OCI-LY3 (cell line): ENCODE measurements at regions not wholly inside any gene's neighbourhood (a gene's known extent, or its start where the extent isn't known, plus 50 kb on each side); places are given as distances from the start of the nearest gene placed in this dataset.

Experiments used
- H2AFZ ChIP-seq: fragments of 200-600, 300-600 bp; shearing (Covaris generic); 2 replicates; pipeline ENCODE4 v1.6.0; 2014; ENCODE audit warnings: antibody characterized with exemption, low read depth, low read length
- H3K27ac ChIP-seq: fragments of 200-600, 300-600 bp; sonication (generic); 2 replicates; pipeline ENCODE4 v1.5.1; 2014; ENCODE audit warnings: mild to moderate bottlenecking, low read length, moderate library complexity, mixed read lengths
- H3K27me3 ChIP-seq: fragments of 200-600, 300-600 bp; sonication (generic); 2 replicates; pipeline ENCODE4 v1.6.1; 2014; ENCODE audit warnings: low read depth, low read length, mixed read lengths
- H3K36me3 ChIP-seq: fragments of 200-600, 300-600 bp; sonication (generic); replicated peaks from 2 replicates; pipeline ENCODE3; 2014; ENCODE audit warnings: low read depth, low read length, mixed read lengths
- H3K4me1 ChIP-seq: fragments of 300-600, 200-600 bp; sonication (generic); 2 replicates; pipeline ENCODE4 v1.6.1; 2014; ENCODE audit warnings: low read length, mixed read lengths
- H3K4me2 ChIP-seq: fragments of 200-600, 300-600 bp; sonication (generic); 2 replicates; pipeline ENCODE4 v1.6.1; 2014; ENCODE audit warnings: low read length, mixed read lengths
- H3K4me3 ChIP-seq: fragments of 300-600, 200-600 bp; sonication (generic); 2 replicates; pipeline ENCODE4 v1.5.1; 2014; ENCODE audit warnings: antibody characterized with exemption, mild to moderate bottlenecking, low read length, moderate library complexity
- H3K79me2 ChIP-seq: fragments of 300-600, 200-600 bp; shearing (Covaris generic); 2 replicates; pipeline ENCODE4 v1.6.1; 2014; ENCODE audit warnings: mild to moderate bottlenecking, low read length, mixed read lengths
- H3K9ac ChIP-seq: fragments of 300-600, 200-600 bp; shearing (Covaris generic); 2 replicates; pipeline ENCODE4 v1.6.0; 2014; ENCODE audit warnings: mild to moderate bottlenecking, low read length, moderate library complexity
- H3K9me3 ChIP-seq: fragments of 200-600, 300-600 bp; shearing (Covaris generic); 2 replicates; pipeline ENCODE4 v1.6.1; 2014; ENCODE audit warnings: low read length, mixed read lengths; ENCODE audit not compliant: insufficient read depth
- H4K20me1 ChIP-seq: fragments of 200-600, 300-600 bp; sonication (generic); 2 replicates; pipeline ENCODE4 v1.6.1; 2016; ENCODE audit warnings: low read length, mixed read lengths; ENCODE audit not compliant: insufficient read depth
- EZH2phosphoT487 ChIP-seq: fragments of 200-600 bp; shearing (Covaris generic); IDR thresholded peaks from 2 replicates; pipeline ENCODE4 v1.6.1; 2018; ENCODE audit warnings: antibody characterized with exemption, mixed run types, low read depth
- TF ChIP-seq, protein P1 (sequence below): fragments of 200-600, 300-600 bp; sonication (generic); IDR thresholded peaks from 2 replicates; pipeline ENCODE4 v1.5.1; 2014; ENCODE audit warnings: antibody characterized with exemption, low read length, low read depth

- Histone ChIP-seq H3K79me2 (no peaks in the 10 kb centered on the region), H2AFZ (no peak overlapping the region), H4K20me1 (no peaks in the 10 kb centered on the region), H3K27ac (no peak overlapping the region), H3K4me1 (peaks cover 12% of the 10 kb centered on the region), H3K9me3 (no peaks in the 10 kb centered on the region), H3K9ac (no peak overlapping the region), H3K36me3 (no peaks in the 10 kb centered on the region), H3K4me3 (no peak overlapping the region), H3K4me2 (no peak overlapping the region), H3K27me3 (no peaks in the 10 kb centered on the region)
- TF ChIP-seq, protein P1, sequence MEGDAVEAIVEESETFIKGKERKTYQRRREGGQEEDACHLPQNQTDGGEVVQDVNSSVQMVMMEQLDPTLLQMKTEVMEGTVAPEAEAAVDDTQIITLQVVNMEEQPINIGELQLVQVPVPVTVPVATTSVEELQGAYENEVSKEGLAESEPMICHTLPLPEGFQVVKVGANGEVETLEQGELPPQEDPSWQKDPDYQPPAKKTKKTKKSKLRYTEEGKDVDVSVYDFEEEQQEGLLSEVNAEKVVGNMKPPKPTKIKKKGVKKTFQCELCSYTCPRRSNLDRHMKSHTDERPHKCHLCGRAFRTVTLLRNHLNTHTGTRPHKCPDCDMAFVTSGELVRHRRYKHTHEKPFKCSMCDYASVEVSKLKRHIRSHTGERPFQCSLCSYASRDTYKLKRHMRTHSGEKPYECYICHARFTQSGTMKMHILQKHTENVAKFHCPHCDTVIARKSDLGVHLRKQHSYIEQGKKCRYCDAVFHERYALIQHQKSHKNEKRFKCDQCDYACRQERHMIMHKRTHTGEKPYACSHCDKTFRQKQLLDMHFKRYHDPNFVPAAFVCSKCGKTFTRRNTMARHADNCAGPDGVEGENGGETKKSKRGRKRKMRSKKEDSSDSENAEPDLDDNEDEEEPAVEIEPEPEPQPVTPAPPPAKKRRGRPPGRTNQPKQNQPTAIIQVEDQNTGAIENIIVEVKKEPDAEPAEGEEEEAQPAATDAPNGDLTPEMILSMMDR: peak; percentile 36
- no peak for TF ChIP-seq EZH2phosphoT487
These were observed 195.5 kb upstream of the NLGN4Y start for GRCh38 chrY:14328677-14329345.

GRCh38 chrY:14330362-14330761 lies 194.0 kb upstream of the NLGN4Y start:
- H3K9me3 ChIP-seq: no peaks in the 10 kb centered on the region
- H3K79me2 ChIP-seq: no peaks in the 10 kb centered on the region
- H4K20me1 ChIP-seq: no peaks in the 10 kb centered on the region
- peaks cover 12% of the 10 kb centered on the region for H3K4me1 ChIP-seq
- H2AFZ ChIP-seq: no peak overlapping the region
- no peaks in the 10 kb centered on the region for H3K27me3 ChIP-seq
- H3K9ac ChIP-seq: no peak overlapping the region
- H3K27ac ChIP-seq: no peak overlapping the region
- no peaks in the 10 kb centered on the region for H3K36me3 ChIP-seq
- H3K4me2 ChIP-seq: no peak overlapping the region
- no peak overlapping the region for H3K4me3 ChIP-seq
- no peak for TF ChIP-seq EZH2phosphoT487
- TF ChIP-seq, protein P1: no peak

- peak overlapping the region; percentile 75; the same call in 1 of the 2 replicates for H3K4me2 ChIP-seq
- H3K36me3 ChIP-seq: no peaks in the 10 kb centered on the region
- no peak overlapping the region for H3K27ac ChIP-seq
- TF ChIP-seq, protein P1: no peak
- no peak for TF ChIP-seq EZH2phosphoT487
- no peak overlapping the region for H3K4me3 ChIP-seq
- H3K9ac ChIP-seq: no peak overlapping the region
- peaks cover 66% of the 10 kb centered on the region for H3K4me1 ChIP-seq
- no peaks in the 10 kb centered on the region for H3K9me3 ChIP-seq
- H3K79me2 ChIP-seq: no peaks in the 10 kb centered on the region
- no peak overlapping the region for H2AFZ ChIP-seq
- no peaks in the 10 kb centered on the region for H3K27me3 ChIP-seq
- no peaks in the 10 kb centered on the region for H4K20me1 ChIP-seq
These were observed 184.8 kb upstream of the NLGN4Y start for GRCh38 chrY:14339524-14339923.

GRCh38 chrY:14340459-14341143 lies 183.7 kb upstream of the NLGN4Y start:
- H3K36me3 ChIP-seq: no peaks in the 10 kb centered on the region
- no peaks in the 10 kb centered on the region for H3K27me3 ChIP-seq
- no peak overlapping the region for H2AFZ ChIP-seq
- peaks cover 74% of the 10 kb centered on the region for H3K4me1 ChIP-seq
- H3K4me3 ChIP-seq: peak overlapping the region; percentile 72
- no peak for TF ChIP-seq EZH2phosphoT487
- TF ChIP-seq, protein P1: no peak
- H3K9me3 ChIP-seq: no peaks in the 10 kb centered on the region
- no peaks in the 10 kb centered on the region for H4K20me1 ChIP-seq
- H3K27ac ChIP-seq: peak overlapping the region; percentile 59
- H3K79me2 ChIP-seq: no peaks in the 10 kb centered on the region
- peak overlapping the region; percentile 86 for H3K4me2 ChIP-seq
- H3K9ac ChIP-seq: peak overlapping the region; percentile 45; the same call in 1 of the 2 replicates
